Epithelial cell of esophagus (primary cell): ENCODE measurements at regions not wholly inside any gene's neighbourhood (a gene's known extent, or its start where the extent isn't known, plus 50 kb on each side); places are given as distances from the start of the nearest gene placed in this dataset.

Experiments used
- DNase-seq: peaks from one replicate; pipeline ENCODE4 v3.0.0; 2010; ENCODE audit warnings: low read depth
- H3K4me3 ChIP-seq: 2 replicates; pipeline ENCODE4 v1.5.1; 2011; ENCODE audit warnings: mild to moderate bottlenecking, low read length, control low read depth
- TF ChIP-seq, protein P1 (sequence below): IDR thresholded peaks from 2 replicates; pipeline ENCODE4 v1.5.1; 2011; ENCODE audit warnings: low read depth, mild to moderate bottlenecking, low read length, control low read depth, inconsistent platforms; ENCODE audit not compliant: insufficient read depth; ENCODE audit errors: missing control alignments

DNA sequence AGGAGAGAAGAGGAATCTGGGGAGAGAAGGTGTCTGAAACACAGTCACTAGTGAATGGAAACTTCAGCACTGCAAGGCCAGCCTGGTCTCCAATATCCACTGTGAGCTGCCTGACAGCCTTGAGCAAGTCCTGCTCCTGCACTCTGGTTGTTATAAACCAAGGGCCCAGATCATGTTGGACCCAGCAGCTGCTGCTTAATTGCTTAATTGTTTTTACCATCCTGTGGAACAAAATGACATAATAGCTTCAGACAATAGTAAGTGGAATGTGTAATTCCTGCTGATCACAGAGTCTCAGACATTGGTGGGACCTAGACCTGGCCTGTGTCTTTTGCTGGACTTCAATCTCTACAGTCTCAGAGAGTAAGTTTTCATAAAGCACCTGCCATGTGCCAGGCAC is 833.7 kb downstream of the TFAP2A start:
- TF ChIP-seq, protein P1, sequence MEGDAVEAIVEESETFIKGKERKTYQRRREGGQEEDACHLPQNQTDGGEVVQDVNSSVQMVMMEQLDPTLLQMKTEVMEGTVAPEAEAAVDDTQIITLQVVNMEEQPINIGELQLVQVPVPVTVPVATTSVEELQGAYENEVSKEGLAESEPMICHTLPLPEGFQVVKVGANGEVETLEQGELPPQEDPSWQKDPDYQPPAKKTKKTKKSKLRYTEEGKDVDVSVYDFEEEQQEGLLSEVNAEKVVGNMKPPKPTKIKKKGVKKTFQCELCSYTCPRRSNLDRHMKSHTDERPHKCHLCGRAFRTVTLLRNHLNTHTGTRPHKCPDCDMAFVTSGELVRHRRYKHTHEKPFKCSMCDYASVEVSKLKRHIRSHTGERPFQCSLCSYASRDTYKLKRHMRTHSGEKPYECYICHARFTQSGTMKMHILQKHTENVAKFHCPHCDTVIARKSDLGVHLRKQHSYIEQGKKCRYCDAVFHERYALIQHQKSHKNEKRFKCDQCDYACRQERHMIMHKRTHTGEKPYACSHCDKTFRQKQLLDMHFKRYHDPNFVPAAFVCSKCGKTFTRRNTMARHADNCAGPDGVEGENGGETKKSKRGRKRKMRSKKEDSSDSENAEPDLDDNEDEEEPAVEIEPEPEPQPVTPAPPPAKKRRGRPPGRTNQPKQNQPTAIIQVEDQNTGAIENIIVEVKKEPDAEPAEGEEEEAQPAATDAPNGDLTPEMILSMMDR = no peak
- no peak overlapping the region for H3K4me3 ChIP-seq
- DNase-seq = no peak

DNA sequence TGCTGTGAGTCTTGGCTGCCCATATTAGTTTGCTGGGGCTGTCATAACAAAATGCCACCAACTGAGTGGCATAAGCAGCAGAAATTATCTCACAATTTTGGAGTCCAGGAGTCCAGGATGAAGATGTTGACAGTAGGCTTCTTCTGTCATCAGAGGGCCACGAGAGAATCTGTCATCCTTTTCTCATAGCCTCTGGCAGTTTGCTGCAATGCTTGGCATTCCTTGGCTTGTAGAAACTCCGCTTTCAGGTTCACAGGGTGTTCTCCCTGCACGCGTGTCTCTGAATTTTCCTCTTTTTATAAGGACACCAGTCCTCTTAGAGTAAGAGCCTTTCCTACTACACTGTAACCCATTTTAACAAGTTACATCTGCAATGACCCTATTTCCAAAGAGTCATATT is 838.4 kb downstream of the TFAP2A start:
- peak; percentile 7 for DNase-seq
- no peak overlapping the region for H3K4me3 ChIP-seq
- TF ChIP-seq, protein P1 = no peak

DNA sequence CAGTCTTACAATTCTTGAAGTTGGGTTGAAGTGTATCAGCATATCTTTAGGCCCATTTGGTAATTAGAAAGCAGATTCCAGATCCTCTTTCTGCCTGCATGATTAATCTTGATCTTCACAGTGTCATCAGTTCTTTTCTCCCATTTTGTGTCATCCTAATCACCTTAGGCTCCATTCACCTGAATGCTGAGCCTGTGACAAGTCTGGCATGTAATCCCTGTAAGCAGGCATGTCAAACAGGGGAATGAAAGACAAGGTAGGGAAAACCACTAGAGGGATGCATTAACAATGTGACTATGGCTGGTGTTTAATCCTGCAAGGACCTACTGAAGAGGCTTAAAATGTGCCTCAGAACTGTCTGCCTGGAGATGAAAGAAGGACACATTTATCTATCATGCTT is 848.8 kb downstream of the TFAP2A start:
- TF ChIP-seq, protein P1 = no peak
- DNase-seq = no peak
- H3K4me3 ChIP-seq = no peak overlapping the region

DNA sequence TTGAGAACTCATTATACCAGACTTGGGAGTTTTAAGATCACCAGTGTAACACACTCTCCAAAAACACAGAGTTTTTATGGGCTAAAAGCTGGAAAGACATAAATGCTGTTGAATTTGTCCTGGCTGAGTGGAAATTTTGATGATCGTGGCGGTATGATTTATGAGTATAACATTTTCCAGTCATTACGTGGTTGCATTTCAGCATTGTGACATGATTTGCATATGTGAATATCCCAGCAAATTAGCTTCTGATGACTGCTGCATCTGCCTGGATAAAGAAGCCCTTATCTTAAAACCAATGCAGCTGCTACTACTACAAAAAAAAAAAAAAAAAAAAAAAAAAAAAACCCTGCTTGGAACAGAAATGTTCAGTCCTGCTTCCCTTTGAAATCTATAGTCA is 850.9 kb downstream of the TFAP2A start:
- TF ChIP-seq, protein P1 = no peak
- H3K4me3 ChIP-seq = no peak overlapping the region
- no peak for DNase-seq

DNA sequence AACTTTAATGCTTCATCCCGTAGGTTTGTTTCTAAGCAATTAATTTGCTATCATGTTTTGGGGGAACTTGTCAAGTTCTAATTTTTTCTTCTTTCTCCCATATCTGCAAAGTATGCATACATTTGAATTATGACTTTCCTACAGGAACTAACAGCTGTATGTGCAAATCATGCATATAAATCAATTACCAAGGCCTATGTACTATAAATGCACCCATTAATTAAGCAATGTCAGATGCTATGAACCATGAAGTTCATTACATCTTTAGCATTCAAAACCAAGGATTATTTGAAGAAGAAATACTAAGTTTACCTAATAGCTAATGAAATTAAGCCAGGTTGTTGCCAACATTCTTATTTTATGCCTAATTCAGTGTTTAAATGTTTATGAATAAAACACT is 851.3 kb downstream of the TFAP2A start:
- TF ChIP-seq, protein P1 = no peak
- no peak for DNase-seq
- no peak overlapping the region for H3K4me3 ChIP-seq

DNA sequence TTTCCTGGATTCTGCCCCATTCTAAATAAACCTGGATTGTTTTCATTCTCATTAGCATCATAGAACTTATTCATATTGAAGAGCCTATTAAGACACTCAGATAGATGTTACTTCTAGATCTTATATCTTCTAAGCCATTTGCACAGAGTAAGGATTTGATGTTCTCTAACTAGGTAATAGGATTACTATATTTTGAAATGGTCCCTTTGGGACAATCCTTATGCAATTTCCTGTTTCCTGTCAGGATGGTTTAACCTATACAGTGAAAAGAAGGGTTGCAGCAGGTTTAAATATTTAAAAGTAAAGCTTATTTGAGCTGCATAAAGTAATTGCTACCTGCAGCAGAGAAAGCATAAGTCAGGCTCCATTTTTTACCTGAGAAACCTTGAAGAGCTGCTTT is 860.1 kb downstream of the TFAP2A start:
- TF ChIP-seq, protein P1 = no peak
- no peak for DNase-seq
- no peak overlapping the region for H3K4me3 ChIP-seq

DNA sequence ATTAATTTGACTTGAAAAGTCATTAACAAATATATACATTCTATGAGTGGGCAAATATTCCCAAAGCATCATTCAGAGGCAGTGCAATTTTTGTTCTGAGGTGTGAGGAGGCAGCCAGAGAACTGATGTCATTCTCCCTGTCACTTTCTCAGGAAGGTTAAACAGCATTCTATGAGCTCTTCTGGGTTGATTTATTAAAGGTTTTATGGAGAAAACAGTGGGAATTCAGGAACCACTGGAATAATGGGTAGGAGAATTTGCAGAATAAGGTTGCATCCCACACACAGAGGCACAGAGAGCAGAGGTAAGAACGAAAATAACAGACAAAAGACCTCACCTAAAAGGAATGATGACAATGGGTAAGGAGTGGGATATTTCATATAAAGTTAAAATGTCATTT is 860.6 kb downstream of the TFAP2A start:
- TF ChIP-seq, protein P1 = no peak
- DNase-seq = no peak
- no peak overlapping the region for H3K4me3 ChIP-seq
